HUES6 (cell line): ENCODE measurements at regions not wholly inside any gene's neighbourhood (a gene's known extent, or its start where the extent isn't known, plus 50 kb on each side); places are given as distances from the start of the nearest gene placed in this dataset.

Experiments used
- H3K27ac ChIP-seq: 2 replicates; pipeline ENCODE4 v1.7.0; 2013; ENCODE audit warnings: low read depth, mild to moderate bottlenecking, low read length, inconsistent platforms
- H3K27me3 ChIP-seq: 2 replicates; pipeline ENCODE4 v1.6.1; 2013; ENCODE audit warnings: low read length; ENCODE audit not compliant: control insufficient read depth, insufficient read depth
- H3K36me3 ChIP-seq: 2 replicates; pipeline ENCODE4 v1.6.1; 2013; ENCODE audit warnings: low read length; ENCODE audit not compliant: control insufficient read depth, insufficient read depth
- H3K4me1 ChIP-seq: 2 replicates; pipeline ENCODE4 v1.6.1; 2013; ENCODE audit warnings: low read length; ENCODE audit not compliant: control insufficient read depth, insufficient read depth
- H3K4me3 ChIP-seq: 2 replicates; pipeline ENCODE4 v1.5.1; 2013; ENCODE audit warnings: low read depth, low read length
- H3K9ac ChIP-seq: one replicate; pipeline ENCODE4 v1.6.1; 2013; ENCODE audit warnings: mild to moderate bottlenecking, low read length
- H3K9me3 ChIP-seq: 2 replicates; pipeline ENCODE4 v1.6.1; 2013; ENCODE audit warnings: low read depth, low read length; ENCODE audit not compliant: control insufficient read depth, insufficient read depth

- H3K36me3 ChIP-seq: no peaks in the 10 kb centered on the region
- H3K9me3 ChIP-seq: no peaks in the 10 kb centered on the region
- H3K4me3 ChIP-seq: no peak overlapping the region
- H3K27ac ChIP-seq: no peak overlapping the region
- H3K9ac ChIP-seq: no peak overlapping the region
- H3K4me1 ChIP-seq: no peaks in the 10 kb centered on the region
- H3K27me3 ChIP-seq: no peaks in the 10 kb centered on the region
Observed at GRCh38 chr4:52288212-52288855, 237.2 kb downstream of the SPATA18 start.

GRCh38 chr4:52290466-52290865, 239.4 kb downstream of the SPATA18 start:
- Histone ChIP-seq H3K9ac (no peak overlapping the region), H3K4me3 (no peak overlapping the region), H3K27me3 (no peaks in the 10 kb centered on the region), H3K4me1 (no peaks in the 10 kb centered on the region), H3K27ac (no peak overlapping the region), H3K36me3 (no peaks in the 10 kb centered on the region), H3K9me3 (no peaks in the 10 kb centered on the region)

GRCh38 chr4:52292245-52292644, 241.1 kb downstream of the SPATA18 start:
- H3K4me3 ChIP-seq: no peak overlapping the region

GRCh38 chr4:52296341-52296740, 245.2 kb downstream of the SPATA18 start:
- Histone ChIP-seq H3K27me3 (no peaks in the 10 kb centered on the region), H3K4me1 (no peaks in the 10 kb centered on the region), H3K4me3 (no peak overlapping the region), H3K9ac (no peak overlapping the region), H3K27ac (no peak overlapping the region), H3K36me3 (no peaks in the 10 kb centered on the region), H3K9me3 (no peaks in the 10 kb centered on the region)

More at GRCh38 chr4:52292245-52292644, 241.1 kb downstream of the SPATA18 start:
- no peaks in the 10 kb centered on the region for H3K27me3 ChIP-seq
- H3K9ac ChIP-seq: no peak overlapping the region
- H3K36me3 ChIP-seq: no peaks in the 10 kb centered on the region
- no peak overlapping the region for H3K27ac ChIP-seq
- no peaks in the 10 kb centered on the region for H3K4me1 ChIP-seq
- no peaks in the 10 kb centered on the region for H3K9me3 ChIP-seq

- no peak overlapping the region for H3K27ac ChIP-seq
- H3K9ac ChIP-seq: no peak overlapping the region
- no peak overlapping the region for H3K4me3 ChIP-seq
- no peaks in the 10 kb centered on the region for H3K36me3 ChIP-seq
- no peaks in the 10 kb centered on the region for H3K4me1 ChIP-seq
- no peaks in the 10 kb centered on the region for H3K27me3 ChIP-seq
- no peaks in the 10 kb centered on the region for H3K9me3 ChIP-seq
Observed at GRCh38 chr4:52298444-52298843, 247.3 kb downstream of the SPATA18 start.

- Histone ChIP-seq H3K9ac (no peak overlapping the region), H3K36me3 (no peaks in the 10 kb centered on the region), H3K4me1 (no peaks in the 10 kb centered on the region), H3K27ac (no peak overlapping the region), H3K4me3 (no peak overlapping the region), H3K9me3 (no peaks in the 10 kb centered on the region), H3K27me3 (no peaks in the 10 kb centered on the region)
Observed at GRCh38 chr4:52299120-52299519, 248.0 kb downstream of the SPATA18 start.

GRCh38 chr4:52311464-52312125, 260.5 kb downstream of the SPATA18 start:
- Histone ChIP-seq H3K4me3 (no peak overlapping the region), H3K36me3 (no peaks in the 10 kb centered on the region), H3K9ac (no peak overlapping the region), H3K9me3 (no peaks in the 10 kb centered on the region), H3K27me3 (no peaks in the 10 kb centered on the region), H3K27ac (no peak overlapping the region), H3K4me1 (peaks cover 13% of the 10 kb centered on the region)

GRCh38 chr4:52312722-52313121, 261.6 kb downstream of the SPATA18 start:
- H3K27ac ChIP-seq: no peak overlapping the region
- peak overlapping the region; percentile 12; the same call in 1 of the 2 replicates for H3K4me3 ChIP-seq
- H3K9ac ChIP-seq: peak overlapping the region; percentile 27
- H3K27me3 ChIP-seq: no peaks in the 10 kb centered on the region
- no peaks in the 10 kb centered on the region for H3K9me3 ChIP-seq
- no peaks in the 10 kb centered on the region for H3K36me3 ChIP-seq
- H3K4me1 ChIP-seq: peaks cover 13% of the 10 kb centered on the region

GRCh38 chr4:52317361-52317879, 266.3 kb downstream of the SPATA18 start:
- Histone ChIP-seq H3K4me1 (peaks cover 8% of the 10 kb centered on the region; the same call in 1 of the 2 replicates), H3K9me3 (0 out of 2 replicates have a peak, but pooled peaks cover 2% of the 10 kb centered on the region), H3K36me3 (no peaks in the 10 kb centered on the region), H3K27me3 (no peaks in the 10 kb centered on the region), H3K27ac (no peak overlapping the region), H3K4me3 (no peak overlapping the region), H3K9ac (no peak overlapping the region)

GRCh38 chr4:52317981-52318380, 266.9 kb downstream of the SPATA18 start:
- H3K36me3 ChIP-seq: no peaks in the 10 kb centered on the region
- no peaks in the 10 kb centered on the region for H3K27me3 ChIP-seq
- H3K4me1 ChIP-seq: peaks cover 2% of the 10 kb centered on the region; the same call in 1 of the 2 replicates
- 0 out of 2 replicates have a peak, but pooled peaks cover 2% of the 10 kb centered on the region for H3K9me3 ChIP-seq
- no peak overlapping the region for H3K4me3 ChIP-seq
- H3K9ac ChIP-seq: no peak overlapping the region
- H3K27ac ChIP-seq: no peak overlapping the region

- H3K27me3 ChIP-seq: no peaks in the 10 kb centered on the region
- H3K9me3 ChIP-seq: peaks cover 20% of the 10 kb centered on the region
- no peaks in the 10 kb centered on the region for H3K36me3 ChIP-seq
- no peaks in the 10 kb centered on the region for H3K4me1 ChIP-seq
- no peak overlapping the region for H3K9ac ChIP-seq
- no peak overlapping the region for H3K27ac ChIP-seq
- H3K4me3 ChIP-seq: no peak overlapping the region
Observed at GRCh38 chr4:52329894-52330293, 278.8 kb downstream of the SPATA18 start.
